ENCODE measurements at regions not wholly inside any gene's neighbourhood (a gene's known extent, or its start where the extent isn't known, plus 50 kb on each side); places are given as distances from the start of the nearest gene placed in this dataset.

GRCh38 chr16:17017442-17017841 lies 453.3 kb downstream of the XYLT1 start:
- Histone ChIP-seq H3K9me3 (ENCODE audit: control insufficient read depth, insufficient read depth, low read length) (no peaks in the 10 kb centered on the region), H3K36me3 (ENCODE audit: control insufficient read depth, insufficient read depth, low read length) (no peaks in the 10 kb centered on the region), H3K4me1 (ENCODE audit: control insufficient read depth, insufficient read depth, low read length) (peaks cover 17% of the 10 kb centered on the region), H3K27ac (ENCODE audit: low read length) (no peak overlapping the region), H3K27me3 (ENCODE audit: control insufficient read depth, insufficient read depth, low read length) (no peaks in the 10 kb centered on the region), H3K4me3 (ENCODE audit: low read length) (no peak overlapping the region)
- ATAC-seq (no peak), DNase-seq (no peak)
- peaks cover 11 to 13% of the 10 kb centered on the region in 2 donors for H3K4me1 Mint-ChIP-seq
- no peak overlapping the region for H3K27ac Mint-ChIP-seq
- intact Hi-C loops (cut with micrococcal nuclease): no loop called here
- TF ChIP-seq, protein P1, sequence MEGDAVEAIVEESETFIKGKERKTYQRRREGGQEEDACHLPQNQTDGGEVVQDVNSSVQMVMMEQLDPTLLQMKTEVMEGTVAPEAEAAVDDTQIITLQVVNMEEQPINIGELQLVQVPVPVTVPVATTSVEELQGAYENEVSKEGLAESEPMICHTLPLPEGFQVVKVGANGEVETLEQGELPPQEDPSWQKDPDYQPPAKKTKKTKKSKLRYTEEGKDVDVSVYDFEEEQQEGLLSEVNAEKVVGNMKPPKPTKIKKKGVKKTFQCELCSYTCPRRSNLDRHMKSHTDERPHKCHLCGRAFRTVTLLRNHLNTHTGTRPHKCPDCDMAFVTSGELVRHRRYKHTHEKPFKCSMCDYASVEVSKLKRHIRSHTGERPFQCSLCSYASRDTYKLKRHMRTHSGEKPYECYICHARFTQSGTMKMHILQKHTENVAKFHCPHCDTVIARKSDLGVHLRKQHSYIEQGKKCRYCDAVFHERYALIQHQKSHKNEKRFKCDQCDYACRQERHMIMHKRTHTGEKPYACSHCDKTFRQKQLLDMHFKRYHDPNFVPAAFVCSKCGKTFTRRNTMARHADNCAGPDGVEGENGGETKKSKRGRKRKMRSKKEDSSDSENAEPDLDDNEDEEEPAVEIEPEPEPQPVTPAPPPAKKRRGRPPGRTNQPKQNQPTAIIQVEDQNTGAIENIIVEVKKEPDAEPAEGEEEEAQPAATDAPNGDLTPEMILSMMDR (IDR thresholded peaks at IDR 0.05): no peak
- H3K27me3 Mint-ChIP-seq (ENCODE audit: low read depth in 2 of 2): peaks cover under 1 to 4% of the 10 kb centered on the region in 2 donors
- no peaks in the 10 kb centered on the region for H3K9me3 Mint-ChIP-seq
- no peak overlapping the region for H3K4me3 Mint-ChIP-seq
- no peaks in the 10 kb centered on the region for H3K36me3 Mint-ChIP-seq

DNA sequence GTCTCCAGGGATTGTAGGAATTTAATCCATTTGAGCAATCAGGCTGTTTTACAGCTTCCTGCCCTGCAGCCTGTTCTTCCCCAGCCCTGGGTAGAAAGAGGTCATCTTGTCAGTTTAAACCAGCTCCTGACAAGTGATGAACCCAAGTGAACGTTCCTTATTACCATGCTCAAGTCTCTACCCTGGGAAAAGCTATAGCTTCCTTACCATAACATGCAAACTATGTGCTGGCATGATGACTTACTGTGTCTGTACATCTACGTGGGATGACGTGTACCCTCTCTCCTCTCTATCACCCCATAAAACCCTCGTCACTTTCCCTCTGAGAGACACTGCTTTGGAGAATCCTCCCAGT lies 452.2 kb downstream of the XYLT1 start:
- H3K27ac ChIP-seq (ENCODE audit: low read length): no peak overlapping the region
- H3K36me3 Mint-ChIP-seq: no peaks in the 10 kb centered on the region
- peaks cover 11% of the 10 kb centered on the region for H3K4me1 ChIP-seq (ENCODE audit: control insufficient read depth, insufficient read depth, low read length)
- no peaks in the 10 kb centered on the region for H3K27me3 ChIP-seq (ENCODE audit: control insufficient read depth, insufficient read depth, low read length)
- H3K9me3 ChIP-seq (ENCODE audit: control insufficient read depth, insufficient read depth, low read length): no peaks in the 10 kb centered on the region
- H3K27me3 Mint-ChIP-seq (ENCODE audit: low read depth in 2 of 2): peaks cover 4 to 10% of the 10 kb centered on the region in 2 donors
- intact Hi-C loops (cut with micrococcal nuclease): no loop called here
- no peaks in the 10 kb centered on the region for H3K36me3 ChIP-seq (ENCODE audit: control insufficient read depth, insufficient read depth, low read length)
- TF ChIP-seq, protein P1 (IDR thresholded peaks at IDR 0.05): no peak
- DNase-seq (no peak), ATAC-seq (no peak)
- H3K27ac Mint-ChIP-seq: no peak overlapping the region
- no peak overlapping the region for H3K4me3 ChIP-seq (ENCODE audit: low read length)
- no peak overlapping the region for H3K4me3 Mint-ChIP-seq
- H3K4me1 Mint-ChIP-seq: peaks cover 4 to 9% of the 10 kb centered on the region in 2 donors
- WGBS (ENCODE audit: insufficient coverage): 81% methylated on average over 4 of the region's 4 CpGs
- H3K9me3 Mint-ChIP-seq: no peaks in the 10 kb centered on the region

- no peak overlapping the region for H3K4me3 Mint-ChIP-seq
- ATAC-seq (no peak), DNase-seq (no peak)
- H3K27me3 Mint-ChIP-seq (ENCODE audit: low read depth in 2 of 2): peaks cover 4 to 10% of the 10 kb centered on the region in 2 donors
- H3K4me3 ChIP-seq (ENCODE audit: low read length): no peak overlapping the region
- H3K36me3 ChIP-seq (ENCODE audit: control insufficient read depth, insufficient read depth, low read length): no peaks in the 10 kb centered on the region
- H3K4me1 Mint-ChIP-seq: peaks cover under 1 to 4% of the 10 kb centered on the region in 2 donors
- H3K27me3 ChIP-seq (ENCODE audit: control insufficient read depth, insufficient read depth, low read length): no peaks in the 10 kb centered on the region
- no peaks in the 10 kb centered on the region for H3K9me3 ChIP-seq (ENCODE audit: control insufficient read depth, insufficient read depth, low read length)
- no peak overlapping the region for H3K27ac Mint-ChIP-seq
- no peaks in the 10 kb centered on the region for H3K36me3 Mint-ChIP-seq
- intact Hi-C loops (cut with micrococcal nuclease): no loop called here
- TF ChIP-seq, protein P1 (IDR thresholded peaks at IDR 0.05): no peak
- H3K9me3 Mint-ChIP-seq: no peaks in the 10 kb centered on the region
- H3K27ac ChIP-seq (ENCODE audit: low read length): no peak overlapping the region
- H3K4me1 ChIP-seq (ENCODE audit: control insufficient read depth, insufficient read depth, low read length): peaks cover 5% of the 10 kb centered on the region
Observed at GRCh38 chr16:17019366-17019765, 451.4 kb downstream of the XYLT1 start.

DNA sequence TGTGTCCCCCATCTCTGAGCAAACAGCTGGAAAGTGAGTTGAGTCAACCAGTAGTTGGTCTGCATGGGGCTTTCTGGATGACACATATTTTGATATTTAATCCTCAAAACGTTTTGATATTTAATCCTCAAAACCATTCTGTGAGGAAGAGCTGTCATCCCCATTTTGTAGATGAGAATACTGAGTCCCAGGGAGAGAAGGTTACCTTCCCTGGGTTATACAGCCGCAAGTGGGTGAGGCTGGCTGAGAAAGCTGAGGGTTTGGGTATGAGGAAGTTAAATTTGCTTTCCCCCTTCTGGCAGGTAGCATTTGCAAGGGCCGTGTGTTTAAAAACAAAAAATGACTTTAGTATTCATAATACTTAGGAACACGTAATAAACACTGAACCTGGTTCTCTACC lies 447.2 kb downstream of the XYLT1 start:
- Histone ChIP-seq H3K27me3 (ENCODE audit: control insufficient read depth, insufficient read depth, low read length) (no peaks in the 10 kb centered on the region), H3K27ac (ENCODE audit: low read length) (no peak overlapping the region), H3K9me3 (ENCODE audit: control insufficient read depth, insufficient read depth, low read length) (no peaks in the 10 kb centered on the region), H3K4me1 (ENCODE audit: control insufficient read depth, insufficient read depth, low read length) (peaks cover 21% of the 10 kb centered on the region), H3K36me3 (ENCODE audit: control insufficient read depth, insufficient read depth, low read length) (no peaks in the 10 kb centered on the region), H3K4me3 (ENCODE audit: low read length) (no peak overlapping the region)
- intact Hi-C loops (cut with micrococcal nuclease): no loop called here
- Mint-ChIP-seq H3K27ac (no peak overlapping the region), H3K4me1 (peaks cover 40 to 41% of the 10 kb centered on the region in 2 donors), H3K27me3 (ENCODE audit: low read depth in 2 of 2) (peaks cover 3 to 10% of the 10 kb centered on the region in 2 donors), H3K36me3 (no peaks in the 10 kb centered on the region), H3K4me3 (no peak overlapping the region), H3K9me3 (no peaks in the 10 kb centered on the region)
- TF ChIP-seq, protein P1 (IDR thresholded peaks at IDR 0.05): no peak
- no peak for DNase-seq
- no peak for ATAC-seq
- WGBS (ENCODE audit: insufficient coverage): 66% methylated on average over 2 of the region's 4 CpGs

Data from natural killer cell (primary cell).